Activated naive CD8-positive, alpha-beta T cell treated with anti-CD3 and anti-CD28 coated beads, Interleukin-2, amount 50 U/mL, for 24 hours (primary cell): ENCODE measurements at regions not wholly inside any gene's neighbourhood (a gene's known extent, or its start where the extent isn't known, plus 50 kb on each side); places are given as distances from the start of the nearest gene placed in this dataset.

Experiments used
- ATAC-seq: fragments of 150-1000 bp; cut with Tn5 transposase; one replicate; pipeline ENCODE4 v1.10.0; 2021
- DNase-seq: peaks from one replicate; pipeline ENCODE4 v3.0.0; 2021
- H3K27ac Mint-ChIP-seq: one replicate; pipeline ENCODE4 v1.8.0; 2021; ENCODE audit warnings: mild to moderate bottlenecking, mixed read lengths
- H3K27me3 Mint-ChIP-seq: one replicate; pipeline ENCODE4 v1.8.0; 2021; ENCODE audit warnings: mixed read lengths
- H3K36me3 Mint-ChIP-seq: one replicate; pipeline ENCODE4 v1.8.0; 2021; ENCODE audit warnings: low read depth, mixed read lengths
- H3K4me1 Mint-ChIP-seq: one replicate; pipeline ENCODE4 v1.8.0; 2021; ENCODE audit warnings: mixed read lengths
- H3K4me3 Mint-ChIP-seq: one replicate; pipeline ENCODE4 v1.8.0; 2021; ENCODE audit warnings: mild to moderate bottlenecking, moderate library complexity, mixed read lengths
- H3K9me3 Mint-ChIP-seq: one replicate; pipeline ENCODE4 v1.8.0; 2021; ENCODE audit warnings: mixed read lengths

DNA sequence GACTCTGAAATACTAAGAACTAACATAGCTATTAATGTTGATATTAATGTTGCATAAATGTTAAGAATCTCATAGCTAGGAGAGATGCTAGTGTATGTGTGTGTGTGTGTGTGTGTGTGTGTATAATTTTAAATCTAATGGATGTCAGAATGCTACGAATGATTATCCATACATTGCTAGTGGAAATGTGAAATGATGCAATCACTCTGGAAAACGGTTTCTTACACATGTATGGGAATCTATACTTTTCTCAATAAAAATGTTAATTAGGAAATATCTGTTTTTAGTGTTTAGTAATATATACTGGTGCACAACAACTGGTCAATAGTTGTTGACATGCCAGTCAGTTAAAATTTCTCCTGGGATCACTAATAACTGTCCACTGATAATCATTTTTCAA is 908.8 kb upstream of the POU3F3 start:
- ATAC-seq, result no peak
- H3K36me3 Mint-ChIP-seq, result no peaks in the 10 kb centered on the region
- H3K27ac Mint-ChIP-seq, result no peak overlapping the region

DNA sequence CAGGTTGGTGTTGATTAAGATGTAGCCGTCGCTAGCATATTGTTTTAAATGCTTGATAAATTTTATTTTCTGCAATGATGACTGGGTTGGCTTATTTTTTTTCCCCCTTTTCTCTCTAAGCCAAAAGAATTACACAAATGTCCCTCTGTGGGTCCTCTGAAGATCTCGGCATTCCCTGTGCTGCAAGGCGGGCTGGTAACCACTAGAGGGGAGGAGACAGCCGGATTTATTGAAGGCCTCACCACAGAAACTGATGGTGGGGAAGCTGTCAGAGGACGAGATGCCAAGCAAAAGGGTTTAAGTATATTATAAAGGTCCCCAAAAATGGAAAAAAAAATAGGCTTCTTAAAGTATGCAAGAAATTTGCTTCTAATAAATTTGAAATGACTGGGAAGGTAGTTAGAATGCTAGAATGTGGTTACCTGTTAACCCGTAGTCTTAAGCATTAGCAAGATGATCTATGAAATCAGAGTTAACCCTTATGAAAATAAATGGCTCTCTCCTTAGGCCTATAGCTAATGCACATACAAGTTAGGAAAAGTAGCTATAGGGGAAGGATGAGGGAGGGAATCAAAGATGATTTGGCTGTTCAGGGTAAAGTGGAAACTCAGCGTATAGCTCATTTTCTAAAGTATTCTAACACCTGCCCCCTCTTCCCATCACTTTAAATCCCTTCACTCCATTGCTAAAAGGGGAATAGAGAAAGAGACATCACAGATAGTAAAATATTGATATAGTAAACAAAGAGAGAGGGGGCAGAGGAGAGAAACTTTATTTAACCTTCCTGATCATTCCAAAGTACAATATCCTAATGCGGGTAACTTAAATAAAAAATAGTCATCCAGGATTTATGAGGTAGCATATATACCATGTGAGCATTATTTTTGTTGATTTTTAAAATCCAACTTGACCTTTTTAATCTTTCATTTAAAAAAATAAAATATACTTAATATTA is 894.5 kb upstream of the POU3F3 start:
- Mint-ChIP-seq H3K4me3 (no peak overlapping the region), H3K9me3 (peaks cover 10% of the 10 kb centered on the region), H3K4me1 (no peaks in the 10 kb centered on the region), H3K27me3 (no peaks in the 10 kb centered on the region), H3K27ac (no peak overlapping the region), H3K36me3 (no peaks in the 10 kb centered on the region)
- DNase-seq (no peak), ATAC-seq (no peak)

More for the DNA sequence above, 908.8 kb upstream of the POU3F3 start:
- Mint-ChIP-seq H3K9me3 (peaks cover 24% of the 10 kb centered on the region), H3K4me3 (no peak overlapping the region), H3K27me3 (no peaks in the 10 kb centered on the region), H3K4me1 (no peaks in the 10 kb centered on the region)
- DNase-seq, result no peak

GRCh38 chr2:103960129-103960513 is 893.8 kb upstream of the POU3F3 start:
- ATAC-seq (no peak), DNase-seq (no peak)
- H3K36me3 Mint-ChIP-seq, result no peaks in the 10 kb centered on the region
- no peaks in the 10 kb centered on the region for H3K27me3 Mint-ChIP-seq
- no peak overlapping the region for H3K27ac Mint-ChIP-seq
- H3K4me3 Mint-ChIP-seq, result no peak overlapping the region
- peaks cover 10% of the 10 kb centered on the region for H3K9me3 Mint-ChIP-seq
- no peaks in the 10 kb centered on the region for H3K4me1 Mint-ChIP-seq

DNA sequence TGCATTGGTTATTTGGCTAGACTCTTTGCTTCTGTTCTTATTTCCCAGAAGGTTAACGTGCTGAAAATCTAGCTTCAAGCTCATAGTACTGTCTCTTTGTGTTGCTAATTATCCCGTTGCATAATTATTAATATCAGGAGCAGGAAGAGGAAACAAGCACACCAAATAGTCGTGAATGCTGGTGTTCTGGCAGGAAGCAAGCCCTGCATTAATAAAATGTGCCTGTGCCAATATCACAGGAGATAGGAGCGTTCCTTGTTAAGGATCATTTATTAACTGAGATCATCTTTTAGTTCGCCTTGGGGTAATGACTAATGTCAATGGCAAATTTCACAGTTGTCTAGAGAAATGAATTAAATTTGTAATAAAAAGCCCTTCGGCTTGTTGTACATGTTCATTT is 893.0 kb upstream of the POU3F3 start:
- no peaks in the 10 kb centered on the region for H3K36me3 Mint-ChIP-seq
- no peaks in the 10 kb centered on the region for H3K4me1 Mint-ChIP-seq
- H3K27me3 Mint-ChIP-seq, result no peaks in the 10 kb centered on the region
- ATAC-seq (no peak), DNase-seq (no peak)
- H3K27ac Mint-ChIP-seq, result no peak overlapping the region
- H3K4me3 Mint-ChIP-seq, result no peak overlapping the region
- peaks cover 15% of the 10 kb centered on the region for H3K9me3 Mint-ChIP-seq

DNA sequence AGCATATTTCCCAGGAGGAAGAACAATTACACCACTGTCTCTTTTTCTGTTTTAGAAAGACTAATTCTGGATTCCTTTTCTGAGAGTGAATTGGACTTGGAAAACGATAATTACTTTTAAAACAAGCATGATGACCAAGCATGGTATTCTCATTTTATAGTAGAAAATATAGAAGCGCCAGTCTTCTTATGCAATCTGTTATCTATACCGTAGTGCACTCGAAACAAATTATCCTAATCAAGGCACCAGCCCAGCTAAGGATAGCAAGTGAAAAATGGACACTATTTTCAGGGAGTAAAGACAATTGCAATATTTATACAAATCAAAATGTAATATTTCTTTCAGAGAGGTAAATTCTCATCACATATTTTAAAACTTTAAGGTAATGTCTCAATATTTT is 892.1 kb upstream of the POU3F3 start:
- DNase-seq (no peak), ATAC-seq (no peak)
- H3K36me3 Mint-ChIP-seq, result no peaks in the 10 kb centered on the region
- no peak overlapping the region for H3K27ac Mint-ChIP-seq
- peaks cover 11% of the 10 kb centered on the region for H3K9me3 Mint-ChIP-seq
- H3K27me3 Mint-ChIP-seq, result no peaks in the 10 kb centered on the region
- H3K4me1 Mint-ChIP-seq, result no peaks in the 10 kb centered on the region
- H3K4me3 Mint-ChIP-seq, result no peak overlapping the region

- Mint-ChIP-seq H3K27me3 (no peaks in the 10 kb centered on the region), H3K4me1 (no peaks in the 10 kb centered on the region), H3K36me3 (no peaks in the 10 kb centered on the region), H3K27ac (no peak overlapping the region), H3K4me3 (no peak overlapping the region), H3K9me3 (peaks cover 11% of the 10 kb centered on the region)
- ATAC-seq, result no peak
- DNase-seq, result no peak
These were observed 891.2 kb upstream of the POU3F3 start for GRCh38 chr2:103962670-103963069.

DNA sequence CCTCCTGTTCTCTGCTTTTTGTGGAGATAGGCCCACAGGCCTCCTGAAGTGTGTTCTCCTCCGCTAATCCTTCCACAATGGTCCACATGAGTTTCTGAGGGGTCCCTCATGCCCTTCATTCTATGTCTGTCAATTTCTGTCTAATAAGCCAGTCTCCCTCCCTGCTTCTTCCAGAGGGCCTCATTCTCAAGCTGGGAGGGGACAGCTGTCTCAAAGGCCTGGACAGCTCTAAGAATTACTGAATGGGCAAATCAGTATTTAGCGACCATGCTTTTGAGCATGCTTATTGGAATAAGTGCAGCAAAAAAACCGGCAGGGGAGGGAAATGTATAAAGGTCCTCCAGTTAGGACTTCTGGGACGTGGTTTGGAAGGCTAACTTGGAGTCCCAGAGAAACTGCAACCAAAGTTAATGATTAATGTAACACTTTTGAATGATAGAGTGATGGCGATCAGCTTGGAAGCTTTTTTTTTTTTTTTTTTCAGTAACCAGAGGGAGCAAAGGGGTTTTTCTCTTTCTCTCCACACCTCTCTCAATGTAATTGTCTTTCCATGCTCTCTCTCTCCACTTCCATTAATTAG is 890.7 kb upstream of the POU3F3 start:
- H3K27me3 Mint-ChIP-seq, result no peaks in the 10 kb centered on the region
- peaks cover 11% of the 10 kb centered on the region for H3K9me3 Mint-ChIP-seq
- no peak for DNase-seq
- no peaks in the 10 kb centered on the region for H3K4me1 Mint-ChIP-seq
- H3K27ac Mint-ChIP-seq, result no peak overlapping the region
- no peak overlapping the region for H3K4me3 Mint-ChIP-seq
- no peaks in the 10 kb centered on the region for H3K36me3 Mint-ChIP-seq
- no peak for ATAC-seq

GRCh38 chr2:103977241-103977640 is 876.7 kb upstream of the POU3F3 start:
- Mint-ChIP-seq H3K27me3 (no peaks in the 10 kb centered on the region), H3K36me3 (no peaks in the 10 kb centered on the region), H3K4me1 (no peaks in the 10 kb centered on the region), H3K9me3 (peaks cover 3% of the 10 kb centered on the region), H3K27ac (no peak overlapping the region), H3K4me3 (no peak overlapping the region)
- DNase-seq (no peak), ATAC-seq (no peak)

DNA sequence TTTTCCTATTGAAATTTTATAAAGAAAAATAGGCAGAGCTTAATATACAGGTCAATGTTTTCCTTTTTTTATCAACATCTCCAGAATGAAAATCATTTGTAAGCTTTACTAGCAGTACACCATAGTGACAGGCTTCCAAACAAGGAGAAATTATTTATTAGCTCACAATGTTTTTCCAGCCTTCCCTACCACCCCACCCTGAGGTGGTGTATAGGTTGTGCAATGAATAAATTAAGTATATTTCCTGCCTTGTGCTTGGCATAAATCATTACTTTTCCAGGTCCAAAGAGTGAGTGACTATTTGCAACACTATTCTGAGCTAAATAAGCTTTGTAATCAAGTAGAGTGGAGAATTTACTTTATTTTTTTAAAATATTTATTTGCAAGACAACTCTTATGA is 876.2 kb upstream of the POU3F3 start:
- H3K36me3 Mint-ChIP-seq, result no peaks in the 10 kb centered on the region
- H3K9me3 Mint-ChIP-seq, result peaks cover 3% of the 10 kb centered on the region
- H3K27me3 Mint-ChIP-seq, result no peaks in the 10 kb centered on the region
- no peak for ATAC-seq
- H3K4me3 Mint-ChIP-seq, result no peak overlapping the region
- H3K4me1 Mint-ChIP-seq, result no peaks in the 10 kb centered on the region
- DNase-seq, result no peak
- no peak overlapping the region for H3K27ac Mint-ChIP-seq

- Mint-ChIP-seq H3K4me1 (no peaks in the 10 kb centered on the region), H3K9me3 (peaks cover 3% of the 10 kb centered on the region), H3K27me3 (no peaks in the 10 kb centered on the region), H3K36me3 (no peaks in the 10 kb centered on the region), H3K4me3 (no peak overlapping the region), H3K27ac (no peak overlapping the region)
- DNase-seq, result no peak
- no peak for ATAC-seq
These were observed 873.5 kb upstream of the POU3F3 start for GRCh38 chr2:103980401-103980800.

- DNase-seq (no peak), ATAC-seq (no peak)
- H3K36me3 Mint-ChIP-seq, result no peaks in the 10 kb centered on the region
- H3K4me3 Mint-ChIP-seq, result no peak overlapping the region
- no peaks in the 10 kb centered on the region for H3K4me1 Mint-ChIP-seq
- peaks cover 3% of the 10 kb centered on the region for H3K9me3 Mint-ChIP-seq
- no peak overlapping the region for H3K27ac Mint-ChIP-seq
- no peaks in the 10 kb centered on the region for H3K27me3 Mint-ChIP-seq
These were observed 871.2 kb upstream of the POU3F3 start for GRCh38 chr2:103982691-103983090.

- Mint-ChIP-seq H3K27ac (no peak overlapping the region), H3K4me3 (no peak overlapping the region), H3K27me3 (no peaks in the 10 kb centered on the region), H3K4me1 (no peaks in the 10 kb centered on the region), H3K36me3 (no peaks in the 10 kb centered on the region), H3K9me3 (peaks cover 20% of the 10 kb centered on the region)
- DNase-seq (no peak), ATAC-seq (no peak)
These were observed 867.9 kb upstream of the POU3F3 start for GRCh38 chr2:103986001-103986400.

DNA sequence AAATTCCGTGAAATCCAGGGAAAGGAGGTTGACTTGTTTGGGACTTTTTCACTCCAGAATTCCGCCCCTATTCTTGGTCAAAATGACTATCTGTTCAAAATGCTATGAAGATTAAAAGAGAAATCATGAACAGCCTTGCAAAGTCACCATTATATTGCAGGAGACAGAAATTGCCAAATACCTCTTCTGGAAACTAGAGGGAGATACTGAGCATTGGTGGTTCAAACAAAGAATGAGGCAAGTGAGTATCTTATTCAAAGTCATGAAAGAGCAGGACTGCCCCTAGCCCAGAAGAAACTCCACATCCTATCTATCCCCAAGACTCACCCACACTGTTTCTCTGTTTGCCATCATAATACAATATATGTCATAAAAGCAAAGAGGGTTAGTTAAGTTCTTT is 862.3 kb upstream of the POU3F3 start:
- Mint-ChIP-seq H3K27me3 (no peaks in the 10 kb centered on the region), H3K27ac (no peak overlapping the region), H3K9me3 (peaks cover 29% of the 10 kb centered on the region), H3K36me3 (no peaks in the 10 kb centered on the region), H3K4me3 (no peak overlapping the region), H3K4me1 (no peaks in the 10 kb centered on the region)
- DNase-seq (no peak), ATAC-seq (no peak)

- Mint-ChIP-seq H3K9me3 (peaks cover 25% of the 10 kb centered on the region), H3K27me3 (no peaks in the 10 kb centered on the region), H3K27ac (no peak overlapping the region), H3K36me3 (no peaks in the 10 kb centered on the region), H3K4me1 (no peaks in the 10 kb centered on the region), H3K4me3 (no peak overlapping the region)
- ATAC-seq, result no peak
- DNase-seq, result no peak
These were observed 849.1 kb upstream of the POU3F3 start for GRCh38 chr2:104004821-104005220.

- Mint-ChIP-seq H3K27ac (no peak overlapping the region), H3K4me3 (no peak overlapping the region), H3K4me1 (no peaks in the 10 kb centered on the region), H3K9me3 (peaks cover 7% of the 10 kb centered on the region), H3K27me3 (no peaks in the 10 kb centered on the region), H3K36me3 (no peaks in the 10 kb centered on the region)
- no peak for ATAC-seq
- DNase-seq, result no peak
These were observed 837.1 kb upstream of the POU3F3 start for GRCh38 chr2:104016801-104017200.
